Stomach (tissue), 4 donors: ENCODE measurements at regions not wholly inside any gene's neighbourhood (a gene's known extent, or its start where the extent isn't known, plus 50 kb on each side); places are given as distances from the start of the nearest gene placed in this dataset.

Experiments used
- POLR2AphosphoS5 ChIP-seq, 3 donors: sonication (generic); formaldehyde crosslinking; IDR thresholded peaks; one replicate each; pipeline ENCODE4 v1.6.1; 2016; ENCODE audit warnings: antibody characterized with exemption in 3 of 3
- TF ChIP-seq, protein P1 (sequence below), 7 experiments: fragments of 450-650 bp in 4 of 7; fragments of 200-600 bp in 3 of 7; sonication (generic) in 3 of 7; IDR thresholded peaks; one replicate each; pipeline ENCODE4 v1.5.1; 2016 to 2019; ENCODE audit warnings: antibody characterized with exemption in 7 of 7, control low read depth in 2 of 7, mild to moderate bottlenecking in 1 of 7

DNA sequence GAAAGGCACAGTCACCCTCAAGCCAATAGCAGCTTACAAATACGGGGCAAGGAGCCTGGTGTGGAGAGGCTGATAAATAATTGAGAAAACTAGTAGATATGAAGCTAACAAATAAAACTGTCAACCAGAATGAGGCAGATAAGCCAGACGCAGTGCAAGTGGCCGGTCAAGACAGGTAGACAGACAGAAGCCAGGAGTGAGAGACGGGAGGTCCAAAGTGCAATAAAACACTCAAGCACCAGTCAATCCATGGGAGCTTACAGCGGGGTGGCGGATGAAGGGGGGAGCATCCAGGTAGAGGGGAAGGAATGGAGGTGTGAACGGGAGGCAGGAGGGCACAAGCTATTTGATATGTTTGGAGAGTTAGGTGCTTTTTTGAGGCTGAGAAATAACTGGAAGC lies 193.1 kb downstream of the FOXD4L6 start:
- TF ChIP-seq, protein P1, sequence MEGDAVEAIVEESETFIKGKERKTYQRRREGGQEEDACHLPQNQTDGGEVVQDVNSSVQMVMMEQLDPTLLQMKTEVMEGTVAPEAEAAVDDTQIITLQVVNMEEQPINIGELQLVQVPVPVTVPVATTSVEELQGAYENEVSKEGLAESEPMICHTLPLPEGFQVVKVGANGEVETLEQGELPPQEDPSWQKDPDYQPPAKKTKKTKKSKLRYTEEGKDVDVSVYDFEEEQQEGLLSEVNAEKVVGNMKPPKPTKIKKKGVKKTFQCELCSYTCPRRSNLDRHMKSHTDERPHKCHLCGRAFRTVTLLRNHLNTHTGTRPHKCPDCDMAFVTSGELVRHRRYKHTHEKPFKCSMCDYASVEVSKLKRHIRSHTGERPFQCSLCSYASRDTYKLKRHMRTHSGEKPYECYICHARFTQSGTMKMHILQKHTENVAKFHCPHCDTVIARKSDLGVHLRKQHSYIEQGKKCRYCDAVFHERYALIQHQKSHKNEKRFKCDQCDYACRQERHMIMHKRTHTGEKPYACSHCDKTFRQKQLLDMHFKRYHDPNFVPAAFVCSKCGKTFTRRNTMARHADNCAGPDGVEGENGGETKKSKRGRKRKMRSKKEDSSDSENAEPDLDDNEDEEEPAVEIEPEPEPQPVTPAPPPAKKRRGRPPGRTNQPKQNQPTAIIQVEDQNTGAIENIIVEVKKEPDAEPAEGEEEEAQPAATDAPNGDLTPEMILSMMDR (IDR thresholded peaks at IDR 0.05), result no peak
- TF ChIP-seq POLR2AphosphoS5 (IDR thresholded peaks at IDR 0.05), result no peak
